DND-41 (cell line): ENCODE measurements at regions not wholly inside any gene's neighbourhood (a gene's known extent, or its start where the extent isn't known, plus 50 kb on each side); places are given as distances from the start of the nearest gene placed in this dataset.

Experiments used
- ATAC-seq: fragments of 200-7000 bp; cut with Tn5 transposase; 3 replicates; pipeline ENCODE4 v1.9.1; 2021; ENCODE audit warnings: low read depth; ENCODE audit not compliant: insufficient read depth
- DNase-seq: peaks from one replicate; pipeline ENCODE4 v3.0.0-alpha.2; 2020
- H2AFZ ChIP-seq: 2 replicates; pipeline ENCODE4 v1.6.0; 2012; ENCODE audit warnings: low read depth, low read length
- H3K27ac ChIP-seq: 2 replicates; pipeline ENCODE4 v1.5.1; 2012; ENCODE audit warnings: low read length, inconsistent platforms
- H3K27me3 ChIP-seq: fragments of 200-600 bp; sonication (generic); 2 replicates; pipeline ENCODE4 v1.6.0; 2012; ENCODE audit warnings: low read length, mild to moderate bottlenecking, inconsistent platforms; ENCODE audit not compliant: insufficient read depth, poor library complexity
- H3K36me3 ChIP-seq: 2 replicates; pipeline ENCODE4 v1.5.1; 2012; ENCODE audit warnings: low read length, inconsistent platforms; ENCODE audit not compliant: insufficient read depth
- H3K4me1 ChIP-seq: 2 replicates; pipeline ENCODE4 v1.5.1; 2012; ENCODE audit warnings: mild to moderate bottlenecking, low read length; ENCODE audit not compliant: insufficient read depth
- H3K4me2 ChIP-seq: 2 replicates; pipeline ENCODE4 v1.6.0; 2012; ENCODE audit warnings: mild to moderate bottlenecking, moderate library complexity, low read length, inconsistent platforms; ENCODE audit not compliant: insufficient read depth
- H3K4me3 ChIP-seq, 2 experiments: fragments of 200-600 bp in 1 of 2; shearing (Covaris generic) in 1 of 2; 2 replicates each; pipeline ENCODE4 v1.5.1; 2012 to 2016; ENCODE audit warnings: inconsistent platforms in 2 of 2, low read length in 2 of 2, mild to moderate bottlenecking in 2 of 2, low read depth in 1 of 2, moderate library complexity in 1 of 2
- H3K79me2 ChIP-seq: 2 replicates; pipeline ENCODE4 v1.6.0; 2012; ENCODE audit warnings: low read length, inconsistent platforms; ENCODE audit not compliant: insufficient read depth
- H3K9ac ChIP-seq: 2 replicates; pipeline ENCODE4 v1.6.0; 2012; ENCODE audit warnings: low read depth, mild to moderate bottlenecking, inconsistent platforms, low read length, moderate library complexity
- H3K9me3 ChIP-seq: 2 replicates; pipeline ENCODE4 v1.5.1; 2012; ENCODE audit warnings: low read length, moderate library complexity, mild to moderate bottlenecking, inconsistent platforms; ENCODE audit not compliant: insufficient read depth, severe bottlenecking
- H4K20me1 ChIP-seq: 2 replicates; pipeline ENCODE4 v1.6.0; 2012; ENCODE audit warnings: low read length; ENCODE audit not compliant: insufficient read depth
- CTCF ChIP-seq: IDR thresholded peaks from 2 replicates; pipeline ENCODE4 v1.5.1; 2012; ENCODE audit warnings: borderline replicate concordance, low read length, moderate library complexity, mild to moderate bottlenecking; ENCODE audit not compliant: poor library complexity, severe bottlenecking; ENCODE audit errors: extremely low read depth
- EZH2 ChIP-seq: IDR thresholded peaks from 3 replicates; pipeline ENCODE4 v1.6.1; 2012; ENCODE audit warnings: borderline replicate concordance, low read depth, mild to moderate bottlenecking, moderate library complexity, low read length, inconsistent platforms; ENCODE audit not compliant: severe bottlenecking

GRCh38 chr9:119443179-119443578 is 73.9 kb upstream of the BRINP1 start:
- no peak for TF ChIP-seq CTCF
- no peak for TF ChIP-seq EZH2
- Histone ChIP-seq H3K4me2 (no peak overlapping the region), H3K4me3 (no peak overlapping the region), H4K20me1 (no peaks in the 10 kb centered on the region), H3K9ac (no peak overlapping the region), H3K4me1 (no peaks in the 10 kb centered on the region), H3K27me3 (peaks cover 2% of the 10 kb centered on the region), H3K36me3 (no peaks in the 10 kb centered on the region), H3K9me3 (no peaks in the 10 kb centered on the region), H2AFZ (no peak overlapping the region), H3K79me2 (no peaks in the 10 kb centered on the region), H3K27ac (no peak overlapping the region)
- DNase-seq (no peak), ATAC-seq (no peak)

- Histone ChIP-seq H3K27ac (no peak overlapping the region), H3K27me3 (peaks cover 2% of the 10 kb centered on the region), H3K4me2 (no peak overlapping the region), H3K79me2 (no peaks in the 10 kb centered on the region), H3K4me1 (no peaks in the 10 kb centered on the region), H2AFZ (no peak overlapping the region), H3K9ac (no peak overlapping the region), H3K9me3 (no peaks in the 10 kb centered on the region), H4K20me1 (no peaks in the 10 kb centered on the region), H3K4me3 (no peak overlapping the region), H3K36me3 (no peaks in the 10 kb centered on the region)
- TF ChIP-seq EZH2, result no peak
- TF ChIP-seq CTCF, result no peak
- DNase-seq (no peak), ATAC-seq (no peak)
Measured at GRCh38 chr9:119441832-119442231, 72.6 kb upstream of the BRINP1 start.

GRCh38 chr9:119441338-119441737 is 72.1 kb upstream of the BRINP1 start:
- Histone ChIP-seq H3K36me3 (no peaks in the 10 kb centered on the region), H3K4me1 (no peaks in the 10 kb centered on the region), H3K9me3 (no peaks in the 10 kb centered on the region), H3K27ac (no peak overlapping the region), H3K4me2 (no peak overlapping the region), H3K79me2 (no peaks in the 10 kb centered on the region), H3K4me3 (no peak overlapping the region), H3K27me3 (peaks cover 2% of the 10 kb centered on the region), H3K9ac (no peak overlapping the region), H2AFZ (no peak overlapping the region), H4K20me1 (no peaks in the 10 kb centered on the region)
- ATAC-seq, result no peak
- no peak for TF ChIP-seq EZH2
- TF ChIP-seq CTCF, result no peak
- DNase-seq, result no peak

DNA sequence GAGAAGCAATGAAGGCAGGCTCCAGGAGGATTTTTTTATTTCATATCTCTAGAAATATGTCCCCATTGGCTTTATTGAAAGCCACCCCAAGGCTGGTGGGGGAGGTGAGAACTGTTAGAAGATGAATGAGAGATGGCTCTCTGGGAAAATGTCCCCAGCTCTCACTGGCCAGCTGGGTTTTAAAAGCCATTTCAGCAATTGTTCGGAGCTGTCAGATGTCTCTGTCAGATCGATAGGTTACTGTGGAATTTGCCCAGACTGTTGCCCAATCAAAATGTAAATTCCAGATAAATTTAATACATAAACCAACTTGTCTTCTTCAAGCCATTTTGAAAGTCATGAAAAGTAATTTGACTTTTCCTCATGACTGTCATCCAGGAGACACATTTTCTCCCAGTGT is 67.0 kb upstream of the BRINP1 start:
- Histone ChIP-seq H3K79me2 (no peaks in the 10 kb centered on the region), H3K27ac (no peak overlapping the region), H3K9me3 (no peaks in the 10 kb centered on the region), H3K4me2 (no peak overlapping the region), H3K4me1 (no peaks in the 10 kb centered on the region), H3K9ac (no peak overlapping the region), H3K4me3 (no peak overlapping the region), H4K20me1 (no peaks in the 10 kb centered on the region), H3K36me3 (no peaks in the 10 kb centered on the region), H3K27me3 (no peaks in the 10 kb centered on the region), H2AFZ (no peak overlapping the region)
- DNase-seq (no peak), ATAC-seq (no peak)
- no peak for TF ChIP-seq EZH2
- TF ChIP-seq CTCF, result no peak
